ENCODE measurements at regions not wholly inside any gene's neighbourhood (a gene's known extent, or its start where the extent isn't known, plus 50 kb on each side); places are given as distances from the start of the nearest gene placed in this dataset.

- WGBS, 3 donors: 41 to 43% (median 43%) methylated on average over 3 of the region's 3 CpGs
- no peak for ATAC-seq
These were observed 456.0 kb upstream of the PKN2 start for GRCh38 chr1:88228114-88228513.

GRCh38 chr1:88230126-88230525 is 453.9 kb upstream of the PKN2 start:
- no peak for DNase-seq
- Histone ChIP-seq H3K4me3 (no peak overlapping the region), H3K27me3 (ENCODE audit: insufficient read depth in 3 of 3, low read length in 2 of 3) (no peaks in the 10 kb centered on the region), H3K4me1 (no peaks in the 10 kb centered on the region), H3K9me3 (no peaks in the 10 kb centered on the region), H3K27ac (no peak overlapping the region), H3K36me3 (ENCODE audit: insufficient read depth in 1 of 2, low read depth in 1 of 2) (no peaks in the 10 kb centered on the region)
- no peak for TF ChIP-seq CTCF (IDR thresholded peaks at IDR 0.05)
- intact Hi-C loops (cut with DNase I): no loop called here
- WGBS, 3 donors: 55 to 71% (median 69%) methylated on average over 3 of the region's 3 CpGs
- no peak for ATAC-seq

More at GRCh38 chr1:88228114-88228513, 456.0 kb upstream of the PKN2 start:
- intact Hi-C loops (cut with DNase I): no loop called here
- Histone ChIP-seq H3K9me3 (no peaks in the 10 kb centered on the region), H3K27ac (no peak overlapping the region), H3K4me3 (no peak overlapping the region), H3K27me3 (ENCODE audit: insufficient read depth in 3 of 3, low read length in 2 of 3) (no peaks in the 10 kb centered on the region), H3K36me3 (ENCODE audit: insufficient read depth in 1 of 2, low read depth in 1 of 2) (no peaks in the 10 kb centered on the region), H3K4me1 (no peaks in the 10 kb centered on the region)
- no peak for DNase-seq
- no peak for TF ChIP-seq CTCF (IDR thresholded peaks at IDR 0.05)

- no peaks in the 10 kb centered on the region for H3K4me1 ChIP-seq
- no peak overlapping the region for H3K4me3 ChIP-seq
- H3K27ac ChIP-seq: no peak overlapping the region
- ATAC-seq (no peak), DNase-seq (no peak)
- no peak for TF ChIP-seq CTCF (IDR thresholded peaks at IDR 0.05)
- H3K9me3 ChIP-seq: peaks cover 4% of the 10 kb centered on the region
- 39 to 44% (median 42%) methylated on average over 3 of the region's 3 CpGs for WGBS, 3 donors
- no peaks in the 10 kb centered on the region for H3K36me3 ChIP-seq (ENCODE audit: insufficient read depth in 1 of 2, low read depth in 1 of 2)
- H3K27me3 ChIP-seq (ENCODE audit: insufficient read depth in 3 of 3, low read length in 2 of 3): no peaks in the 10 kb centered on the region
- intact Hi-C loops (cut with DNase I): no loop called here
These were observed 447.0 kb upstream of the PKN2 start for GRCh38 chr1:88237058-88237457.

- H3K9me3 ChIP-seq: peaks cover 4% of the 10 kb centered on the region
- intact Hi-C loops (cut with DNase I): no loop called here
- no peaks in the 10 kb centered on the region for H3K27me3 ChIP-seq (ENCODE audit: insufficient read depth in 3 of 3, low read length in 2 of 3)
- WGBS, 3 donors: 71 to 86% (median 77%) methylated on average over 1 of the region's 1 CpG
- H3K4me3 ChIP-seq: no peak overlapping the region
- H3K36me3 ChIP-seq (ENCODE audit: insufficient read depth in 1 of 2, low read depth in 1 of 2): no peaks in the 10 kb centered on the region
- DNase-seq (no peak), ATAC-seq (no peak)
- no peak for TF ChIP-seq CTCF (IDR thresholded peaks at IDR 0.05)
- H3K4me1 ChIP-seq: no peaks in the 10 kb centered on the region
- H3K27ac ChIP-seq: no peak overlapping the region
These were observed 444.9 kb upstream of the PKN2 start for GRCh38 chr1:88239205-88239604.

GRCh38 chr1:88247666-88248065 is 436.4 kb upstream of the PKN2 start:
- Histone ChIP-seq H3K36me3 (ENCODE audit: insufficient read depth in 1 of 2, low read depth in 1 of 2) (no peaks in the 10 kb centered on the region), H3K27ac (no peak overlapping the region), H3K27me3 (ENCODE audit: insufficient read depth in 3 of 3, low read length in 2 of 3) (no peaks in the 10 kb centered on the region), H3K9me3 (no peaks in the 10 kb centered on the region), H3K4me1 (no peaks in the 10 kb centered on the region), H3K4me3 (no peak overlapping the region)
- intact Hi-C loops (cut with DNase I): no loop called here
- ATAC-seq (no peak), DNase-seq (no peak)
- TF ChIP-seq CTCF (IDR thresholded peaks at IDR 0.05): no peak
